ENCODE measurements at regions not wholly inside any gene's neighbourhood (a gene's known extent, or its start where the extent isn't known, plus 50 kb on each side); places are given as distances from the start of the nearest gene placed in this dataset.

DNA sequence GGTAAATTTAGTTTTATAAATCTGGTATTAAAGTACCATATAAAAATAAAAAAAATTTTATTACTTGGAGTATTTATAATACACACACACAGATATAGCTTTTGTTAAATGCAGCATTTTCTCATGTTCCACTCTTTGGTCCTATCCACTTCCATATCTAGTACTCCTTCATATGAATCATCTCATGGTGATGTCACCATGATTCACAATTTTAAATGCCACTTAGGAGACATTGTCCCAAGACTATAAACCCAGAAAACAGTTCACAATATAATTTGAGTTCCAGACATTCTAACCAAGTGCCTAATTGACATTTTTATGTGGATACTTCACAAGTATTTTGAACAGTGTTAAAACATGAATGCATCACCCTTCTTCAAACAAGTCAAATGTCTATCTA lies 1398.3 kb downstream of the DSC3 start:
- no peak for DNase-seq

- no peak for DNase-seq
Measured at GRCh38 chr18:29629493-29630036, 1413.0 kb downstream of the DSC3 start.

- no peak for DNase-seq
Measured at GRCh38 chr18:29626094-29626493, 1416.4 kb downstream of the DSC3 start.

- no peak for DNase-seq
Measured at GRCh38 chr18:29616867-29617266, 1425.7 kb downstream of the DSC3 start.

- DNase-seq = no peak
Measured at GRCh38 chr18:29608982-29609381, 1432.1 kb upstream of the CDH2 start.

DNA sequence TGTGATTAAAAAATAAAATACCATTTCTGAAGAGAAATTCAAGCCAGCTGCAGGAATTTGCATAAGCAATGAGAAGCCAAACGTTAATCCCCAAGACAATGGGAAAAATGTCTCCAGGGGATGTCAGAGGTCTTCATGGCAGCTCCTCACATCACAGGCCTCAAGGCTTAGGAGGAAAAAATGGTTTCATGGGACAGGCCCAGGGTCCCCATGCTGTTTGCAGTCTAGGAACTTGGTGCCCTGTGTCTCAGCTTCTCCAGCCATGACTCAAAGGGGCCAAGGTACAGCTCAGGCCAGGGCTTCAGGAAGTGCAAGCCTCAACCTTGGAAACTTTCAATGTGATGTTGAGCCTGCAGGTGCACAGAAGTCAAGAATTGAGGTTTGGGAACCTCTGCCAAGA lies 1428.4 kb upstream of the CDH2 start:
- no peak for DNase-seq

DNA sequence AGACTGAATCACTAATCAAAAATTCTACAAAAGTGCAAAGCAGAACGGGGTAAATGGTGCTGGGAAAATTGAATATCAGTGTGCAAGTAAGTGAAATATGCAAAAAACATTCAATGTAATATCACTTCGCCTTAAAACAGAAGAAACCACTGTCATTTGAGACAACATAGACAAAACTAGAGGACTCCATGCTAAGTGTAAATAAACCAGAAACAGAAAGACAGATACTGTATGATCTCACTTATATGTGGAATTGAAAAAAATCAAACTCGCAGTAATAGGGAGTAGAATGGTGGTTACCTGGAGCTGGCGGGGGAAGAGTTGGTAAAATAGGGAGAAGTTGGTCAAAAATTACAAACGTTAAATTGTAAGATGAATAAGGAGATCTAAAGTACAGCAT lies 1420.0 kb upstream of the CDH2 start:
- DNase-seq = no peak

- no peak for DNase-seq
Measured at GRCh38 chr18:29594493-29594892, 1417.6 kb upstream of the CDH2 start.

DNA sequence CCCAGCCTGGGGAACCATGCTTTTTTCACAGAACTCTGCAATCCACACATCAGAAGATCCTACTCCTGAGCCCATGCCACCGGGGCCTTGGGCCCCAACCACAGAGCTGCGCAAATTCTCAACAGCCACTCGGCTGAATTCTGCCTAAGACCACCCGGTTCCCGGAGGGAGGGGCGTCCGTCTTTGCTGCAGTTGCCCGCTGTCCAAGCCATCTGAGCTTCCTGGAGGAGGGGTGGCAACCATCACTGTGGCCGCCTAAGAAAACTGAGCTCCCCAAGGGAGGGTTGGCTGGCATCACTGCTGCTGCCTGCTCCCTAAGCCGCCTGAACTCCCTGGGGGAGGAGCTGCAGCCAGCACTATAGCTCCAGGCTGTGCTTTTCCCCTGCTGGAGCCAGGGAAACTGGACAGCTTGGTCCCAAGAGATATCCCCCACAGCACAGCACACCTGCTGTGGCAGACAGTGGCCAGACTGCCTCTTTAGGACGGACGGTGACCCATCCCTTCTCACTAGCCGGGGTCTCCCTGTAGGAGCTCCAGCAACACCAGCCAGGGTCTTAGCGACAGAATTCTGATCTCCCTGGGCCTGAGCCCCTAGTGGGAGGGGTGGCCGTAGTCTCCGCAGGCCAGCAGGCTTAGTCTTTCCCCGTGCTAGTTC lies 1411.6 kb upstream of the CDH2 start:
- DNase-seq = no peak

GRCh38 chr18:29586210-29586609 lies 1409.3 kb upstream of the CDH2 start:
- DNase-seq = no peak

GRCh38 chr18:29560270-29560669 lies 1383.3 kb upstream of the CDH2 start:
- no peak for DNase-seq

- no peak for DNase-seq
Measured at GRCh38 chr18:29556070-29556469, 1379.1 kb upstream of the CDH2 start.

GRCh38 chr18:29549759-29550158 lies 1372.8 kb upstream of the CDH2 start:
- no peak for DNase-seq

- DNase-seq = no peak
Measured at GRCh38 chr18:29547626-29548025, 1370.7 kb upstream of the CDH2 start.

- no peak for DNase-seq
Measured at GRCh38 chr18:29540548-29540947, 1363.6 kb upstream of the CDH2 start.

DNA sequence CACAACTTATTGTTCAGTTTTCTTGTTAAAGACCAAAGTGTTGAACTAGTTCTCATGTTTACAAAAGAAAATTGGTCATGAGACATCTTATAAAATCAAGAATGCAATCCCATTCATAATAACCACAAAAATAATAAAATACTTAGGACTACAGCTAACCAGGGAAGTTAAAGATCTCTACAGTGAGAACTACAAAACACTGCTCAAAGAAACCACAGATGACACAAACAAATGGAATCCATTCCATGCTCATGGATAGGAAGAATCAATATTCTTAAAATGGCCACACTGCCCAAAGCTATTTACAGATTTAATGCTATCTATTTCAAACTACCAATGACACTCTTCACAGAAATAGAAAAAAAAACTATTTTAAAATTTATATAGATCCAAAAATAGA lies 1354.8 kb upstream of the CDH2 start:
- no peak for DNase-seq

GRCh38 chr18:29523371-29523770 lies 1346.4 kb upstream of the CDH2 start:
- no peak for DNase-seq

DNA sequence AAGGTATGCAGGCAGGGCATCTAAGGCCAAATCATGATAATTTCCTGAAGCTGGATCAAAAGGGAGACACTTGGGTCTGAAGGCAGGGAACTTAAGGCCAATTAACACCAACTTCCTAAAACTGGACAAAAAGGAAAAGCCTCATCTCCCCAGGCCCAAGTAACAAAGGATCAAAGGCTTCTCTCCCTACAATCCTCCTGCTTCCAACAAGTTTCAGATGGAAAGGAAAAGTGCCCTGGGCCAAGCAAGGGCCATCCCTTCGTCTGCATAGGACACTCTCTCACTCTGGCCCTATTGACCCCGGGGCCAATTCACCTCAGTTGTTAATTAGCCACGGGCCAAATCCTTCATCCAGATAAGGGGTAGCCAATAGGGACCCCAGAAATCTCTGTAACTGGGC lies 1335.8 kb upstream of the CDH2 start:
- no peak for DNase-seq

GRCh38 chr18:29512203-29512602 lies 1335.3 kb upstream of the CDH2 start:
- DNase-seq = no peak

DNA sequence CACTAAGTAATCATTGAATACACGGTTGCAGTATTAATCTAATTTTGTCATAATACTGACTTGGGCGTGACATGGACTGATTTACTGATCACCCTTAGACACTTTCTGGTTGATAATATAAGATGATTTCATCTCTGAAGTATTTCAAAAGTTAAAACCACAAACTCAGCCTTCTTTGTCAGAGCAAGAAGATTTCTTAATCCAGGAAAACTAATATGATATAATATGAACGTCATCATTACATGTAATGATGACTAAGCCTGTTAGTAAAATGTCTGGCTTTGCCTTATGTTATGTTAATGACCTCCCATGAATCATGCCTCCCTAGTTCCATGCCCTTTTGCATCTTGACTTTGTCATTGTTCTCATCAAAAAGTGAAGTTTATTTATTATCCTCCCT lies 1325.0 kb upstream of the CDH2 start:
- no peak for DNase-seq

- no peak for DNase-seq
Measured at GRCh38 chr18:29496152-29496680, 1319.3 kb upstream of the CDH2 start.

DNA sequence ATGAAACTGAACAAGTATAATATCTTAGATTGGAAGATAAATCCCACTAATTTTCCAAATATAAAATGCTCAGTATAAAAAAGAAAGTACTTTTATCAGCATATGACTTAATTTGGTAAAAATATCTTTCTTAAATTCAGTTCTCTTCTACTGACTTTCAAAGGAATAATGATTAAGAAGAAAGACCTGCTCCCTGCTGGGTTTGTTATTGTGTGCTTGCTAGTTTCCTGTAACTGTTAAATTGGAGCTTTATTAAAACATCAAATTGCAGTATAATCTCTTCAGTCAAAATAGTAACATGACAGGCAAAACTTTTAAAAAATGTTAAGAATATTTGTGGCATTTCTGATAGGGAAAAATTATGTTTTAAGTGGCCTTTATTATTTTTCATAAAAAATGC lies 1317.4 kb upstream of the CDH2 start:
- DNase-seq = no peak

GRCh38 chr18:29491907-29492306 lies 1315.0 kb upstream of the CDH2 start:
- no peak for DNase-seq

GRCh38 chr18:29488617-29489016 lies 1311.7 kb upstream of the CDH2 start:
- DNase-seq = no peak

DNA sequence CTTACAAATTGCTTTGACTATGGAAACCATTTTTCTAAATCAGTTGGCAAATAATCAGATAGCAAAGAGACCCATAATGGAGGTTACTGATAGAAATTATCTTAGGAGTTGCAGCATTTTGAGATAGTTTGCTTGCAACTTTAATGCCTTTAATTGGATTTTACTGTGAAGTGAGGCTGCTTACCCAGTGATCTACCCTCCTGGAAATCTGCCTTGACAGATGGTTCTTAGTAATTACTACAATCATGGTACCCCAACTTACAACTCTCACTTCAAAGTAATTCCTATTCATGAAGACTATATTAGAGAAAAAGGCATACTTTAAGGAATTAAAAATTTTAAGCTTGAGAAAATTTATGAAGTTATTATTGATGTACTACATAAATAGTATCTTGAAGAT lies 1288.6 kb upstream of the CDH2 start:
- no peak for DNase-seq
